ENCODE measurements at regions not wholly inside any gene's neighbourhood (a gene's known extent, or its start where the extent isn't known, plus 50 kb on each side); places are given as distances from the start of the nearest gene placed in this dataset.

DNA sequence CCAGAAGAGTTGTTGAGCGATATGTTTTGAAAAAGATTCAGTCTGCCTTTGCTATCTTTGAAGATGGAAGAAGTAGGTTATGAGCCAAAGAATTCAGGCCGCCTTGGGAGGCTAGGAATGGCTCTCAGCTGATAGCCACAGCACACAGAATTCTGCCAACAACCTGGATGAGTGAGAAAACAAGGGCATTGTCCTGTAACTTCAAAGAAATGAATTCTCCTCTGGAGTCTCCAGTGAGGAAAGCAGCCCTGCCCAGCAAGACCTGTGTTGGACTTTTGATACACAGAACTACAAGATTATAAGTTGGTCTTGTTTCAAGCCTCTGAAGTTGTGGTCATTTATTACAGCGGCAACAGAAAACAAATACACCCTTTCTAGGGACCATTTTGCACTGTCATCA is 509.9 kb upstream of the ZNF608 start:
- no peak for FAIRE-seq
- no peak for DNase-seq (ENCODE audit: low spot score in 2 of 2)

DNA sequence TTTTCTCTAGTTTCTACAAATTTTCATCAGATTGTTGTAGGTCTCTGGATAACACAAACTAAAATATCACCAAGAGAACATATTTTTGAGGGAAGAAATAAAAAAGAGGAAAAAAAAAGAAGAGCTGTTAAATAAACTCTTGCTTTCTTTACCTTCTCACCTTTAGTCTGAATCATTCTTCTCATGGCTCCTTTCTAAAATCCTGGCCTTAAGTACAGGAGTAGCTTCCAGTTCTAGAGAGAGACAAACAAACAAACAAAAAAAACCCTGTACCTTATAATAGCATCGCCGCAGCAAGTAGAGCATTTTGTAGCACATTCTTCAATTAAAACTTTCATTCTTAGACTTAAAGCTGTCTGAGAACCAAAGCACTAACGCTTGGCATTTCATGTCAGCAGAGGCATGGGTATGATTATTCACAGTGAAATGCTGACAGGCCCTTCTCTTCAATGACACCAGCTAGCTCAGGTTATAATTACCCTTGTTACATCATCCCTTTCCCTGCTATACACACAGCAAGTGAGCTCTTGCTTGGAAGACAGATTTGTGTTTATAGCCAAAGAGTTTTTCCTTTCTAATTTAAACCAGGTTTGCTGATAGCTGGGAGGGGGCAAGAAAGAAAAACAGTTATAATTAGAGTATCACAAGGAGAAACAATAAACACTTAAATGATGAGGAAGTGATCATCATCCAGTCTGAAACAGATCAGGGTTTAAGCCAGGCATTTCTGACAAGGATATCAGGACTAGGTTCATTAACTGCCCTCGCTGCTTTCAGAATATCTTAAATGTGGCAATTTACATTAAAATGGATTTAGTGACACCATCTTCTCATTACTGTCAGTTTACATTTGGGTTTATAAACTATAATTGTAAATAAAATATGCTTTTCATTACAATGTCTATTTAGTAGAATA is 510.9 kb upstream of the ZNF608 start:
- FAIRE-seq (no peak), DNase-seq (ENCODE audit: low spot score in 2 of 2) (no peak)

DNA sequence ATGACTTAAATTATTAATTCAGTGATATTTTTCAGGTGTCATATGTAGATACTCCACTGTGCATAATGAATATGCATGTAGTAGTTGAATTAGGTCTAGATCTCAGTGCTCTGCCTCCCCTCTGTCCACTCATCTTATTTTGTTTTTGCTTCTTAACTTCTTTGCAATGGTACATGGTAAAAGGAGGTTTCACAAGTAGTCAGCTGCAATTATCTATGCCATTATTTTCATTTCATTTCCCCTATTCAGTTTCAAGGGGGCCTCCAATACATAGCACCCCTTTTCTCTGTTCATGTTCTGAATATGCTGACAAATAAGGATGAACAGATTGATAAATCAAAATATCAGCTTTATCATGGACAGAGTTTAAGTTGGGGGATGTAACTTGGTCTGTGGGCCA is 511.6 kb upstream of the ZNF608 start:
- no peak for FAIRE-seq

DNA sequence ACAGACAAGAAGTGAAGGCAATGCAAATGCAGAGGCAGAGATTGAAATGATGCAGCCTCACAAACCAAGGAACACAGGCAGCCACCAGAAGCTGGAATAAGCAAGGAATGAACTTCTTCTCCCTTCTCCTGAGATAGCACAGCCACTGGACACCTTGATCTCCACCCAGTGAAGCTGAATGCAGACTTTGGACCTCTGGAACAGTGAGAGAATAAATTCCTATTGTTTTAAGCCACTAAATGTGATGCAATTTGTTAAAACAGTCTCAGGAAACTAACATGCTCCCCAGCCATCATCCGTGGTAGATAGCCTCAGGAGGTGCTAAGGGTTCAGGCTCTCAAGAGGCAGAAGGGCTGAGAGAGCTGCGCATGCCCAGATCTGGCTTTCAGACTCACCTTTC is 512.2 kb upstream of the ZNF608 start:
- FAIRE-seq (no peak), DNase-seq (ENCODE audit: low spot score in 2 of 2) (no peak)

More for the DNA sequence above, 511.6 kb upstream of the ZNF608 start:
- no peak for DNase-seq (ENCODE audit: low spot score in 2 of 2)

- DNase-seq (ENCODE audit: low spot score in 2 of 2) (no peak), FAIRE-seq (no peak)
Measured at GRCh38 chr5:125261505-125262250, 515.2 kb upstream of the ZNF608 start.

- FAIRE-seq (no peak), DNase-seq (ENCODE audit: low spot score in 2 of 2) (no peak)
Measured at GRCh38 chr5:125262782-125263181, 516.3 kb upstream of the ZNF608 start.

GRCh38 chr5:125263356-125263755 is 516.9 kb upstream of the ZNF608 start:
- no peak for FAIRE-seq
- DNase-seq (ENCODE audit: low spot score in 2 of 2), result no peak

- DNase-seq (ENCODE audit: low spot score in 2 of 2) (no peak), FAIRE-seq (no peak)
Measured at GRCh38 chr5:125266106-125266505, 519.7 kb upstream of the ZNF608 start.

GRCh38 chr5:125267636-125268248 is 521.3 kb upstream of the ZNF608 start:
- no peak for DNase-seq (ENCODE audit: low spot score in 2 of 2)

GRCh38 chr5:125269926-125270325 is 523.5 kb upstream of the ZNF608 start:
- FAIRE-seq, result no peak
- no peak for DNase-seq (ENCODE audit: low spot score in 2 of 2)

More at GRCh38 chr5:125267636-125268248, 521.3 kb upstream of the ZNF608 start:
- no peak for FAIRE-seq

- FAIRE-seq, result no peak
- no peak for DNase-seq (ENCODE audit: low spot score in 2 of 2)
Measured at GRCh38 chr5:125272357-125272756, 525.9 kb upstream of the ZNF608 start.

DNA sequence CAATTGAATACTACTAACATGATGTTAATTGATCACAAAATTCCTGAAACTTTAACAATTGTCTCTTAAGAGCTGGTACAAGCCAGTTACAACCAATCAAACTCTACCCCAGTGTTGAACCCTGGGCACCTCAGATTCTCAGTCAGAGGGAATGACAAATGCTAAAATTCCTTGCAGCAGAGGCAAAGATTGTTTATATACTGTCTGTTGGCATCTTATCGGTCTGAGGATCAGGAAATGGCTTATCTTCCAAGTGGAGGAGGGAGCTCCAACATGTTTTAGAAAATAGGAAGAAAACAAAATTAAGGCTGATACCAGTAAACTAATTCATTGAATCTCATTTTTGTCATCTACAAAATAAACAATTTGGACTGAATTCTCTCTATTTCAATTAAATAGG is 527.8 kb upstream of the ZNF608 start:
- DNase-seq (ENCODE audit: low spot score in 2 of 2) (no peak), FAIRE-seq (no peak)

GRCh38 chr5:125274938-125275724 is 528.7 kb upstream of the ZNF608 start:
- no peak for FAIRE-seq
- DNase-seq (ENCODE audit: low spot score in 2 of 2), result no peak

DNA sequence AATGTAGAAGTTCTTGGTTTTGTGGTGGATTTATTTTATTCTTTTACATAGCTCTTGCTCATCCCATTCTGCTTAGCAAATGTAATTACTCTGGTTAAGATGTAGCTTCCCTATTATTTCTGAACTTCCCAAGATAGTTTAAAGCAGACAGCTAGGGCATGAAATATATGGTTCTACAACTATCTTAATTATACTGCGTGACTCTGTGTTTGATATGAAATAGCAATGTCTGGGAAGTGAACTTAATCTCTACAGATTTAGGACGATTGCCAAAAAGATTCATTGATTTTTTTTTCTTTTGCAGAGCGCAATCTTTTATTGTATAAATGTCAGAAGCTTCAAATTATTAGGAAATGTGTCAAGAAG is 529.3 kb upstream of the ZNF608 start:
- FAIRE-seq (no peak), DNase-seq (ENCODE audit: low spot score in 2 of 2) (no peak)

DNA sequence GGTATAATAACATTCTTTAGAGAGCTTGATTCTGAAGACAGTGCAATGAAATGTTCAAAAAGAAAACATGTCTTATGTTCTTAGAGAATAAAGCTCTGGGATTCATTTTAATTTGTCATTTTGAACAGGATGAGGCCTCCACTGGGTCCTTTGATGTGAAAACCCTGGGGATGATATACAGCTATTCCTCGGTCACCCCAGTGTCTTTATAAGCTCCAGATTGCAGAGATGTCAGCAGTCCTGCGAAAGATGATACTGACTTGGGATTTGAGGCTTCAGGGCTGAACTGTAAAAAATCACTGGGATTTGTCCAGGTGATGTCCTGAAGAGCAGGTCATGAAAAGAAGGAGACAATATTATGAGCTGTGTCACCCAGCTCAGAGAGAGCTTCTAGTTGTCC is 529.7 kb upstream of the ZNF608 start:
- FAIRE-seq, result no peak
- no peak for DNase-seq (ENCODE audit: low spot score in 2 of 2)

DNA sequence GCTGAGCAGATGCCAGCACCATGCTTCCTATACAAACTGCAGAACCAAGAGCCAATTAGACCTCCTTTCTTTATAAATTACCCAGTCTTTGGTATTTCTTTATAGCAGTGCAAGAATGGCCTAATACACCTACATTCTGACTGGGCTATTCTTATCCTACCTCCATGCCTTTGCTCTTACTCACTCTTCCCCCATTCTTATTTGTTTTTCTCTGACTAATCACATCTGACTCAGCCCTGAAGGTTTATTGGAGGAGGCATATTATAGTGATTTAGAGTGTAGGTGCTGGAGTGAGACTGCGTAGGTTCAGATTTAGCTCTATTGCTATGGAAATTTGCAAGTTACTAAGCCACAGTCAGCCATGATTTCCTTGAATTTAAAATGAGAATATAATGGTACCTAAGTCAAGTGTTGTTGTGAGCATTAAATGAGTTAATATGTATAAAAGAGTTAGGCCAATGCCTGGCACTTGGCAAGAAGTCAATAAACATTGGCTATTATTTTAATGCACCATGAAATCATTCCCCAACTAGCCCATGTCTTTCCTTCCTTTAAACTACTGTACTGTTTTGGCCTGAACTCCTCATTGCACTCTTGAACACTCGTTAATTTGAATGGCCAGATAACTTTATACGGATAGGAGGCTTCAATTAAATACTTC is 531.2 kb upstream of the ZNF608 start:
- FAIRE-seq (no peak), DNase-seq (ENCODE audit: low spot score in 2 of 2) (no peak)

DNA sequence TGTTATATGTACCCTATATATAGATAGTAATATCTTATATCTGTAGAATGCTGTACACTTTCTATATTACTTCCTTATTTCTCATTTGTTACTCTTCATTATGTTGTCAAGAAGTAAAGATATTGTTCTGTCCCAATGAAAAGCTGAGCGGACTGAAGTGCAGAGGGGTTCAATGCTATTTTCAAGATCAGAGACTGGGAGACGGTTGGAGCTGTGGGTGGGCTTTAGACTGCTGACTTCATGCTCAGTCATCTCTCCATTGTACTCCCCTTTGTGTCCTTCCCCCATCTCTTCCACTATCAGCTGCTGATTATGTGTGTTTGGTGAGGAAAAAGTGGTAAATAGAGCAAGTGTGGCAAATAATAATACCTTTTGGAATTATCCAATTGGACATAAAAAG is 532.3 kb upstream of the ZNF608 start:
- no peak for DNase-seq (ENCODE audit: low spot score in 2 of 2)
- no peak for FAIRE-seq

GRCh38 chr5:125281667-125282066 is 535.2 kb upstream of the ZNF608 start:
- DNase-seq (ENCODE audit: low spot score in 2 of 2) (no peak), FAIRE-seq (no peak)

DNA sequence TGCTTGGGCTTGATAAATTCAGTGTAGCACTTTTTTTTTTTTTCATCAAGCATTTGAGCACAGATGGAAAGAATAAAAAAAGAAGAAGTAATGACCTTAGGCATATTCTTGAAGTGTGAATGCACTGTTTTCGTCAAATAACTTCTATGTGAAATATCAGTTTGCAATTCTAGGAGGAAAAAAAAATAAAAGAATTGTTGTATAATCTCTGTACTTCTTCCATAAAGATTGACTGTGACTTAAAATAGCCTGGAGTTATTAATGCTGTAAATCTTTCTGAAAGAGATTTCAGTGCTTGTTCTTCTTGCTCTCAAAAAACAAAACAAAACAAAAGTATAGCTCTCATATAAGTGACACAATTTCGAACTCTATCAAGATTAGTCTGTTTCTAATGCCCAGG is 536.9 kb upstream of the ZNF608 start:
- DNase-seq (ENCODE audit: low spot score in 2 of 2) (no peak), FAIRE-seq (no peak)

GRCh38 chr5:125286271-125286670 is 539.8 kb upstream of the ZNF608 start:
- DNase-seq (ENCODE audit: low spot score in 2 of 2), result no peak
- no peak for FAIRE-seq

Measured in frontal cortex (tissue), 3 donors.